Hematopoietic multipotent progenitor cell treated with erythropoietin and hydrocortisone succinate and interleukin-3 and kit ligand, for 6 days (in vitro differentiated cells): ENCODE measurements at regions not wholly inside any gene's neighbourhood (a gene's known extent, or its start where the extent isn't known, plus 50 kb on each side); places are given as distances from the start of the nearest gene placed in this dataset.

Experiments used
- DNase-seq: peaks from one replicate; pipeline ENCODE4 v3.0.0-alpha.2; 2015

DNA sequence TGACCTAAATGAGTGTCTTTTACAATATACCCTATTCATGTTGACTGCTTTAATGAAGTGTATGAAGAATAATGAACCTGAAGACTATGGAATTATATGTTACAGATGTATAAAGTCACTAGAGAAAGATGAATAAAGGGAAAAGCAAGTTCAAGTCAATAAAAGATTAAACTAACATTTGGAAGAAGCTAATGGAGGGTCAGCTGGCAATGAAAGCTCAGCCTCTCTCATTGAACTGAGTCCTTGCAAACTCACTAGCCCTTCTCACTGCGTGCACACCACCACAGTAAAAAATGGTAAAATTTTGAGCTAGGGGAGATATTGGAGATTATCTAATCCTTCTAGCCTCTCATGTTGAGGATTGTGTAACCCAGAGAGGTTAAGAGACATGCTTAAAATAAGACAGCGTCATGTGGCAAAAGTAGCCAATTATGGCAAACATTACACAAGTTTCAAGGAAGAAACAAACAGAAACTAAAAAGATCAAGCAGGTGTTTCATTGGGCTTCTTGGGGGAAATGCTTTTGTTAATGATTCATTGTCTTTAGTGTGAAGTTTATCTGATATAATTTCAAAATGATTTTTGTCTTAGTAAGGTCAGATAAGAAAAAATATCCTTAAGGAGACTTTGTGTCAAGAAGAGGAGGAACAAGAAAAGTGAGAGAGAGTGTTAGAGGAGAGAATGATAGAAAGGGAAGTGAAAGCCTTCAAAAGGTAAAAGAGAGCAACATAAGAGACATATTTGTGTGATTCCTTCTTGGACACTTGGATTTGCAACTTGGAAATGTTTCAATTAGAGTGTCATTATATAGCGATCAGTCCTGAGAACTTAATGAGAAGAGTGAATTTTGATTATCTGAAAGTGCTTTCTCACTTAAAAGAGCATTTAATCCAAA lies 893.7 kb upstream of the FAM98A start:
- DNase-seq: no peak

DNA sequence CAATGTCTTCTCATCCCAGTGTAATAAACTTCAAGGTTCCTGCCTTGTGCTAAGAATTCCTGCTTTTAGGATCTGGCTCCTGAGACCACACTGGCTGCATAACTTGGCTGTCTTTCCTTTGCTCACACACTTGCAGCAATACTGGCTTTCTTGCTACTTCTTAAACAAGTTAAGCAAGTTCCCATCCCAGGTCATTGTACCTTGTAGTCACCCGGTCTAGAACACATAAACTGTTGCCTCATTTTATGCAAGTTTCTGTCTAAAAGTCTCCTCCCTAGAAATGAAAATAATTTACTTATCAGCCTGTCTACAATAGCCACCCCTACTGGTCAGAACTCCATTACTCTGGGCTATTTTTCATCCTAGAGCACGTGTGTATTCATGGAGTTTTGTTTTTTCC lies 887.9 kb upstream of the FAM98A start:
- DNase-seq: no peak

DNA sequence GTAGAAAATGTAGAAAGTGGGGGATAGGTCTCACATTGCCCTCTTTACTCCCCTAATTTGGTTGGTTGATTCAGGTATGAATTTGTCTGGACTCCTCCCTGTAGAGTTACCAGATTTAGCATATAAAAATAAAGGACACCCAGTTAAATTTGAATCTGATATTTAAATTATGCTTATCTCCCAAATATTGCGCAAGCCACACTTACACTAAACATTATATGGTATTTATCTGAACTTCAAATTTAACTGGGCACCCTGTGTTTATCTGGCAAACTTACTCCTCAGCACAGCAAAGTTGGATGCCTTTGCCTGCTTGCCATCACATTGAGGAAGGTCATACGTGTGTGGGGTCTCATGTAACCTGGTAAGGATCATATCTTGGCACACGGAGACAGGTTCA lies 882.4 kb upstream of the FAM98A start:
- DNase-seq: no peak

GRCh38 chr2:34480366-34480765 lies 881.3 kb upstream of the FAM98A start:
- DNase-seq: no peak

GRCh38 chr2:34475156-34475555 lies 876.1 kb upstream of the FAM98A start:
- no peak for DNase-seq

DNA sequence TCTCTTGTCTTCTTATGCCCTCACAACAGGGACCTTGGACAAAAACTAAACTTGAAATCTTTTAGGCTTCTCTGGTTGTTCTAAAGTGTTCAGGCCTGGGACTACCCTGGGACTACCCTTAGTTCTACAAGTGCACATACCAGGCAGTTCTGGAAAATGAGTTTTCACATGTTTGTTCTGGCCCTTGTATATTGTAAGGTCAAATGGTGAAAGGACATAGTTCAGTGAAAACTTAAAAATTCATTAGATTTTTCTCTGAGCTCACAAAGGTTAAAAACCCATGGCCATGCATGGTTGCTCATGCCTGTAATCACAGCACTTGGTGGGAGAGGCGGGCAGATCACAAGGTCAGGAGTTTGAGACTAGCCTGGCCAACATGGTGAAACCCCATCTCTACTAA lies 875.5 kb upstream of the FAM98A start:
- no peak for DNase-seq

DNA sequence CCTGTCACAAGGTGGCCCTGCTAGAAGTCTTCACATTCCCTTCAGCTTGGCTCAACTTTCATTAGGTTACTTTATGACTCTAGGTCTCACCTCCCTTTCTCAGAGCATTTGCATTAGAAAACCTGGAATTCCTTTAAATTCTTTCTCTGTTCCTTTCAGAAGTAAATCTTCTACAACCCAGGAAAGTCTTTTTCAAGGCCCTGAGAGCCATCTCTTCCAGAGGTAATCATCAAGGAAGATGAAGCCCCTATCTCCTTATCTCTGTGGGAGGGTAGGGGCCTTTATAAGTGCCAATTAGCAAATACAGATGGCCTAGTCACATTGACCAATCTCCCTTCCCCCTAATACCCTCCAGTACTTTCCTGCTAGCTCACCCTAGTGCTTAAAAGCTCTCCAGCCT lies 848.0 kb upstream of the FAM98A start:
- no peak for DNase-seq

- DNase-seq: no peak
Measured at GRCh38 chr2:34423301-34423700, 824.2 kb upstream of the FAM98A start.

- DNase-seq: no peak
Measured at GRCh38 chr2:34419856-34420255, 820.8 kb upstream of the FAM98A start.

DNA sequence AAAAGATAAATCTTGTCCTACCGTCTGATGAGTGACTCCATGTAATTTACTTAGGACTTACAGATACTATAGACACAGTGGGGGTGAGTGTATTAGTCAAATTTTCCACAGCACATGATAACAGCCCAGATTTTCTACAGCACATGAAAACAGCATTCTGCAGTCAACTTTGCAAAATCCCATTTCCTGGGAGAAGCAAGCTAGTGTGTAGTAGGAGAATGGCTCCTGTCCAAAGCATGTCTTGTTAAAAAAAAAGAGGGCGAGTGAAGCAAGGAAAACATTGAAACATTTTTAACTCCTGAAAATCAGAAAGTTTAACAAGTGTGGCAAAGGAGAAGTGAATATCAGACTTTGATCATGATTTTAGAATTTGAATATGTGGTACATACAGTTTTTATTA lies 817.8 kb upstream of the FAM98A start:
- no peak for DNase-seq

GRCh38 chr2:34414856-34415255 lies 815.8 kb upstream of the FAM98A start:
- DNase-seq: no peak

GRCh38 chr2:34408100-34408499 lies 809.0 kb upstream of the FAM98A start:
- no peak for DNase-seq

- DNase-seq: no peak
Measured at GRCh38 chr2:34403512-34403911, 804.4 kb upstream of the FAM98A start.

- no peak for DNase-seq
Measured at GRCh38 chr2:34402376-34402775, 803.3 kb upstream of the FAM98A start.

DNA sequence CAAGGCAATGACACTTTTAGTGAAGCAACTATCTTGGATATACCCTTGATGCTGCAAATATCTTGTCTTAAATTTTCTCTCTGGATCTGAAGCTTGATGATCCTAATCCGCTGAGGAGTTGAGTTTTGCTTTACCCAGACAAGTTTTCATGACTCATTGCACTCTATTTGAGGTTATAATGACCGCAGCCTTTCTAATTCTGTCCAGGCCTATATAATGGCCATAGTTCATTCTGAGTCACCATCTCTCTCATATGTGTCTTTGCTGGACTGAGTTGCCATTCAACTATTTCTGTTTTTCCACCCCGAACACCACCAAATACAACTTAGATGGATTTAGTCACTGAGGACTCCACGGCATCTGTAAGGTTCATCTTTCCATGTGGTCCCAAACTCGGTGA lies 802.1 kb upstream of the FAM98A start:
- no peak for DNase-seq

DNA sequence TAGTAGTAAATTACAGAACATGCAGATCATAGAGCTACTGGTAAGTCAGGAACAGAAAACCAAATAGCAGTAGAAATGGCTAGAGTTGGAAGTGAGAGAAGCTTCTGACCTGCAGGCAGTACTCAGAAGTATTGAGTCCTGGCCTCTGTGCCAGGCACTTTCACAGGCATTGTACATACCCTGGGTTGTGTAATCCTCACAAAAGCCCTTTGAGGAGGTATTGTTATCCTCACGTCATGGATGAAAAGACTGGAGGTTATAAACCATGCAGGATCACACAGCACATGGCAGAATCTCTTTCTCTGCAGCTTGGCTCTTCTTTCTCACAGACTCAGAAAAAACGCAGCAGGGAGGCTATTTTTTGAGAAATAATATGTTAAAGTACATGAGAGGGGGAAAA lies 789.3 kb upstream of the FAM98A start:
- no peak for DNase-seq

GRCh38 chr2:34387536-34387935 lies 788.4 kb upstream of the FAM98A start:
- DNase-seq: no peak

GRCh38 chr2:34379586-34379985 lies 780.5 kb upstream of the FAM98A start:
- DNase-seq: no peak

DNA sequence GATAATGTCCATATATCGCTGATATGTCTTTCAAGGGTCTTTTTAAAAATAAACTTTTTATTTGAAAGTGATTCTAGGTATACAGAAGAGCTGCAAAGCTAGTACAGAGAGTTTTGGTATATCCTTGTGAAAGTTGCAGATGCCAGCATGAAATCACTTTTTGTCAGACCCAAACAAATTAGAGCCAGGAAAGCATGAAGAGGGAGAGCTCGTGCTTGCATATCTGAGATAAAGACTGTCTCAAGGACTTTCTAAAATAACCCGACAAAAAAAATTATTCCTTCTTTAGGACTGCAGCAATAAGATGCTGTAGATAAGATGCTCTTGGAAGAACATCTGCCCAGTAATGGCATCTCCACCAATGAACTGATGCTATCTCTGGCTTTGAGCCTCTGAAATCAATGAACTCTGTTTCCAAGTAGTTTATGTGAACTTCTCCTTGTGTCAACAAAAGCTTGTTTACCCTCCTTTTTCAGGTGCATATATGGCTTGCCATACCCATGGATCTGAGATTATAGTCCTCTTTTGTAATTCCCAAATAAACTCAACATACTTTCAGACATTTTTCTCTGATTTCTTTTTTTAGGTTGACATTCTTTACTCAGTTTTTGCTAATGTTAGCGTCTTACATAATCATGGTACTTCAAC lies 774.6 kb upstream of the FAM98A start:
- DNase-seq: no peak

DNA sequence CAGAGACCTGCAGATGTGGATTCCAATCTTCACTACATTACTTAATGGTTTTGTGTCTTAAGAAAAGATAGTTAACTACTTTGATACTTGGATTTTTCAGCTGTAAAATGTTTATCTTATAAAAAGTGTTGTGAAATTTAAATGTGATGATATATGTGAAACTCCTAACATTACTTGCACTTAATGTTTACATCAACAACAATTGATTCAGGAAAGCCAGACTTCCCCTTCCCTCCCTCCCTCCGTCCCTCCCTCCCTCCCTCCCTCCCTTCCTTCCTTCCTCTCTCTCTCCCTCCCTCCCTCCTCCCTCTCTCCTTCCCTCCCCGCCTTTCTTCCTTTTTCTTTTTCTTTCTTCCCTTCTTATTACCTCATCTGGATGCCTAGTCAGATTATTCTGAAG lies 773.9 kb upstream of the FAM98A start:
- DNase-seq: no peak

GRCh38 chr2:34371711-34372110 lies 772.6 kb upstream of the FAM98A start:
- no peak for DNase-seq

- no peak for DNase-seq
Measured at GRCh38 chr2:34368304-34368703, 769.2 kb upstream of the FAM98A start.

DNA sequence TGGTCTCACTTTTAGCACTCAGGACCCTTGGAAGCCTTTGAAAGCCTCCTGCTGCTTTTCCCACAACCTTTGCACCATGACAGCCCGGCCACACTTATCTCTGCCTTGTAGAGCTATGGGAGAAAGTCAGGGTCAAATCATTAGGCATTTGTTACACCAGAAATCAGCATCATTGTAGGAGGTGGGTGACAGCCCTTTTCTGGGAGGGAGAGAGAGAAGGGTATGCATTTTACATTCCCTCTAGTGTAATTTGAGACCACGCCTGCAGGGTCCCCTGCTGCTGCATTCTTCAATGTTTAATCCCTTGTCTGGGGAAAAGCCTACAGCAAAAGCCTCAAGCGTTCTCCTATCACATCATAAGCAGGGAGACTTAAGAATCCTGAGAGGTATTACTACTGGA lies 766.8 kb upstream of the FAM98A start:
- no peak for DNase-seq

GRCh38 chr2:34365512-34365911 lies 766.4 kb upstream of the FAM98A start:
- DNase-seq: no peak
